SK-N-SH (cell line): ENCODE measurements at regions not wholly inside any gene's neighbourhood (a gene's known extent, or its start where the extent isn't known, plus 50 kb on each side); places are given as distances from the start of the nearest gene placed in this dataset.

ENCODE experiments used
- CTCF ChIA-PET: fragments of 300-600, 350-600 bp; formaldehyde crosslinking; extraction: SDS; loops from one replicate; lab custom pipeline; 2021; lab: Yijun Ruan, JAX
- POLR2A ChIA-PET: fragments of 350-600 bp; sonication (Branson Sonifier 250); formaldehyde crosslinking; extraction: SDS; loops from one replicate; lab custom pipeline; 2020; ENCODE audit warnings: antibody characterized with exemption, inconsistent platforms; lab: Yijun Ruan, JAX
- DNase-seq: peaks from one replicate; pipeline ENCODE4 v3.0.0; 2012
- H2AFZ ChIP-seq: fragments of 200-600 bp; sonication (generic); 2 replicates; pipeline ENCODE4 v1.8.1; 2016; ENCODE audit warnings: antibody characterized with exemption, mild to moderate bottlenecking, low read depth
- H3F3A ChIP-seq: fragments of 200-600 bp; sonication (generic); replicated peaks from 2 replicates; pipeline ENCODE3; 2016; ENCODE audit warnings: antibody characterized with exemption, mild to moderate bottlenecking; ENCODE audit not compliant: insufficient read depth
- H3K27ac ChIP-seq, 2 experiments: fragments of 200-500 bp in 1 of 2; fragments of 200-600 bp in 1 of 2; sonication (Bioruptor generic) in 1 of 2; sonication (generic), shearing (Covaris generic) in 1 of 2; 2 replicates each; pipeline versions ENCODE4 v1.5.1 to v1.6.1; 2014 to 2016; ENCODE audit warnings: low read depth in 2 of 2, inconsistent platforms in 1 of 2, low read length in 1 of 2, mild to moderate bottlenecking in 1 of 2, mixed read lengths in 1 of 2
- H3K27me3 ChIP-seq: fragments of 200-600 bp; sonication (generic), shearing (Covaris generic); 2 replicates; pipeline ENCODE4 v1.6.1; 2016; ENCODE audit warnings: mixed run types; ENCODE audit not compliant: insufficient read depth
- H3K36me3 ChIP-seq, 2 experiments: fragments of 200-500 bp in 1 of 2; fragments of 200-600 bp in 1 of 2; sonication (Bioruptor generic) in 1 of 2; sonication (generic) in 1 of 2; replicated peaks in 1 of 2; 2 replicates each; pipeline versions ENCODE3 to v1.5.1; 2014 to 2016; ENCODE audit warnings: low read length in 1 of 2, mild to moderate bottlenecking in 1 of 2; ENCODE audit not compliant: insufficient read depth in 2 of 2, control insufficient read depth in 1 of 2
- H3K4me1 ChIP-seq, 2 experiments: fragments of 200-500 bp in 1 of 2; fragments of 200-600 bp in 1 of 2; sonication (Bioruptor generic) in 1 of 2; sonication (generic), shearing (Covaris generic) in 1 of 2; 2 replicates each; pipeline versions ENCODE4 v1.5.1 to v1.6.1; 2014 to 2016; ENCODE audit warnings: low read depth in 1 of 2, low read length in 1 of 2, mixed run types in 1 of 2; ENCODE audit not compliant: insufficient read depth in 2 of 2, control insufficient read depth in 1 of 2
- H3K4me2 ChIP-seq: fragments of 200-600 bp; sonication (generic), shearing (Covaris generic); 2 replicates; pipeline ENCODE4 v1.6.1; 2017; ENCODE audit warnings: mixed run types
- H3K4me3 ChIP-seq, 2 experiments: fragments of 200-500 bp in 1 of 2; fragments of 200-600 bp in 1 of 2; sonication (Bioruptor generic) in 1 of 2; sonication (generic), shearing (Covaris generic) in 1 of 2; 2 replicates each; pipeline versions ENCODE4 v1.5.1 to v1.8.1; 2014 to 2016; ENCODE audit warnings: low read depth in 2 of 2, inconsistent platforms in 1 of 2, low read length in 1 of 2, mild to moderate bottlenecking in 1 of 2, mixed read lengths in 1 of 2, moderate library complexity in 1 of 2
- H3K79me2 ChIP-seq: fragments of 200-600 bp; sonication (generic); 2 replicates; pipeline ENCODE4 v1.8.1; 2017; ENCODE audit warnings: mild to moderate bottlenecking; ENCODE audit not compliant: insufficient read depth
- H3K9ac ChIP-seq: fragments of 200-600 bp; sonication (generic); 2 replicates; pipeline ENCODE4 v1.6.1; 2017; ENCODE audit warnings: mixed run types
- H3K9me2 ChIP-seq: fragments of 200-600 bp; sonication (generic); 2 replicates; pipeline ENCODE4 v1.6.1; 2017; ENCODE audit warnings: mixed run types
- H3K9me3 ChIP-seq: fragments of 200-600 bp; sonication (generic); 2 replicates; pipeline ENCODE4 v1.6.1; 2017; ENCODE audit warnings: mixed run types, mild to moderate bottlenecking, moderate library complexity
- H4K20me1 ChIP-seq: fragments of 200-600 bp; sonication (generic); 2 replicates; pipeline ENCODE4 v1.6.1; 2017; ENCODE audit warnings: mild to moderate bottlenecking, mixed run types; ENCODE audit not compliant: insufficient read depth
- CHD2 ChIP-seq: fragments of 150-350 bp; IDR thresholded peaks from 2 replicates; pipeline ENCODE4 v1.6.1; 2018; ENCODE audit warnings: low read length; ENCODE audit not compliant: partially characterized antibody
- ELF1 ChIP-seq: IDR thresholded peaks from 2 replicates; pipeline ENCODE4 v1.4.0; 2012
- GATA2 ChIP-seq: sonication (generic); formaldehyde crosslinking; IDR thresholded peaks from 2 replicates; pipeline ENCODE4 v1.5.0; 2020; ENCODE audit warnings: mild to moderate bottlenecking, missing genetic modification reagents
- MEF2A ChIP-seq: IDR thresholded peaks from 2 replicates; pipeline ENCODE4 v1.4.0; 2012; ENCODE audit warnings: low read depth, borderline replicate concordance
- NFIC ChIP-seq: IDR thresholded peaks from 2 replicates; pipeline ENCODE4 v1.4.0; 2012; ENCODE audit warnings: borderline replicate concordance
- RFX5 ChIP-seq: IDR thresholded peaks from 2 replicates; pipeline ENCODE4 v1.6.1; 2012; ENCODE audit warnings: mild to moderate bottlenecking, improper control_type of control experiment, low read length
- TEAD4 ChIP-seq: IDR thresholded peaks from 2 replicates; pipeline ENCODE4 v1.4.0; 2012; ENCODE audit warnings: mild to moderate bottlenecking, borderline replicate concordance; ENCODE audit not compliant: insufficient read depth
- YY1 ChIP-seq: IDR thresholded peaks from 2 replicates; pipeline ENCODE4 v1.4.0; 2012; ENCODE audit warnings: low read depth, mild to moderate bottlenecking
- WGBS: methylation state at CpG from one replicate; pipeline ENCODE4 v1.1.6; 2017; ENCODE audit warnings: low lambda C conversion rate; 5-methylcytosine and 5-hydroxymethylcytosine counted together
- TF ChIP-seq, protein P1 (sequence below): IDR thresholded peaks from 2 replicates; pipeline ENCODE4 v1.4.0; 2012; ENCODE audit warnings: low read depth, borderline replicate concordance
- TF ChIP-seq, protein P2 (sequence below): fragments of 150-350 bp; IDR thresholded peaks from 2 replicates; pipeline ENCODE4 v1.6.1; 2016; ENCODE audit warnings: mild to moderate bottlenecking, low read depth, low read length
- TF ChIP-seq, protein P3 (sequence below): IDR thresholded peaks from 2 replicates; pipeline ENCODE4 v1.6.1; 2012; ENCODE audit warnings: mild to moderate bottlenecking, low read depth, low read length, moderate library complexity
- TF ChIP-seq, protein P4 (sequence below): fragments of 200-600 bp; sonication (generic); IDR thresholded peaks from 2 replicates; pipeline ENCODE4 v1.6.1; 2017; ENCODE audit warnings: antibody characterized with exemption, mild to moderate bottlenecking, moderate library complexity

DNA sequence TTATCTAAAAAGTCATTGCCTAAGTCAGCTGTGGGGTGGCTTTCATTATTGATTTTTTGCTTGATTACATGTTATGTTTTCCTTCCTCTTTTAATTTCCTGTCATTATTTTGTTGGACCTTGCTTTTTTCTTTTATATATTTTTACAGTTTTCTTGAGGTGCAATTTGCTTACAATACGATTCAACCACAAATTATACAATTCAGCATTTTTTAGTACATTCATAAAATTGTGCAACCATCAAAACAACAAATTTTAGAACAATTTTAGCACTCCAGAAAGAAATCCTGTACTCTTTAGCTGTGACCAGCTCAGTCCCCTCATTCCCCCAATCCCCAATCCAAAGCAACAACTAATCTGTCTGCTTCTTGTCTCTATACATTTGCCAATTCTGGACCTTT, 608.9 kb downstream of the C6orf118 start:
- H3K4me1 ChIP-seq = no peaks in the 10 kb centered on the region
- no peaks in the 10 kb centered on the region for H3K36me3 ChIP-seq
- H3K4me3 ChIP-seq = no peak overlapping the region
- ChIA-PET CTCF (no interaction called here), POLR2A (no interaction called here)
- no peak for TF ChIP-seq TEAD4
- TF ChIP-seq, protein P1, sequence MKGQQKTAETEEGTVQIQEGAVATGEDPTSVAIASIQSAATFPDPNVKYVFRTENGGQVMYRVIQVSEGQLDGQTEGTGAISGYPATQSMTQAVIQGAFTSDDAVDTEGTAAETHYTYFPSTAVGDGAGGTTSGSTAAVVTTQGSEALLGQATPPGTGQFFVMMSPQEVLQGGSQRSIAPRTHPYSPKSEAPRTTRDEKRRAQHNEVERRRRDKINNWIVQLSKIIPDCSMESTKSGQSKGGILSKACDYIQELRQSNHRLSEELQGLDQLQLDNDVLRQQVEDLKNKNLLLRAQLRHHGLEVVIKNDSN = no peak
- TF ChIP-seq, protein P2, sequence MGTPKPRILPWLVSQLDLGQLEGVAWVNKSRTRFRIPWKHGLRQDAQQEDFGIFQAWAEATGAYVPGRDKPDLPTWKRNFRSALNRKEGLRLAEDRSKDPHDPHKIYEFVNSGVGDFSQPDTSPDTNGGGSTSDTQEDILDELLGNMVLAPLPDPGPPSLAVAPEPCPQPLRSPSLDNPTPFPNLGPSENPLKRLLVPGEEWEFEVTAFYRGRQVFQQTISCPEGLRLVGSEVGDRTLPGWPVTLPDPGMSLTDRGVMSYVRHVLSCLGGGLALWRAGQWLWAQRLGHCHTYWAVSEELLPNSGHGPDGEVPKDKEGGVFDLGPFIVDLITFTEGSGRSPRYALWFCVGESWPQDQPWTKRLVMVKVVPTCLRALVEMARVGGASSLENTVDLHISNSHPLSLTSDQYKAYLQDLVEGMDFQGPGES = no peak
- TF ChIP-seq GATA2 (CRISPR knock-in tag) = no peak
- no peak for TF ChIP-seq ELF1
- TF ChIP-seq RFX5 = no peak
- no peak for TF ChIP-seq MEF2A
- no peak for TF ChIP-seq NFIC
- no peak for TF ChIP-seq CHD2
- TF ChIP-seq, protein P3, sequence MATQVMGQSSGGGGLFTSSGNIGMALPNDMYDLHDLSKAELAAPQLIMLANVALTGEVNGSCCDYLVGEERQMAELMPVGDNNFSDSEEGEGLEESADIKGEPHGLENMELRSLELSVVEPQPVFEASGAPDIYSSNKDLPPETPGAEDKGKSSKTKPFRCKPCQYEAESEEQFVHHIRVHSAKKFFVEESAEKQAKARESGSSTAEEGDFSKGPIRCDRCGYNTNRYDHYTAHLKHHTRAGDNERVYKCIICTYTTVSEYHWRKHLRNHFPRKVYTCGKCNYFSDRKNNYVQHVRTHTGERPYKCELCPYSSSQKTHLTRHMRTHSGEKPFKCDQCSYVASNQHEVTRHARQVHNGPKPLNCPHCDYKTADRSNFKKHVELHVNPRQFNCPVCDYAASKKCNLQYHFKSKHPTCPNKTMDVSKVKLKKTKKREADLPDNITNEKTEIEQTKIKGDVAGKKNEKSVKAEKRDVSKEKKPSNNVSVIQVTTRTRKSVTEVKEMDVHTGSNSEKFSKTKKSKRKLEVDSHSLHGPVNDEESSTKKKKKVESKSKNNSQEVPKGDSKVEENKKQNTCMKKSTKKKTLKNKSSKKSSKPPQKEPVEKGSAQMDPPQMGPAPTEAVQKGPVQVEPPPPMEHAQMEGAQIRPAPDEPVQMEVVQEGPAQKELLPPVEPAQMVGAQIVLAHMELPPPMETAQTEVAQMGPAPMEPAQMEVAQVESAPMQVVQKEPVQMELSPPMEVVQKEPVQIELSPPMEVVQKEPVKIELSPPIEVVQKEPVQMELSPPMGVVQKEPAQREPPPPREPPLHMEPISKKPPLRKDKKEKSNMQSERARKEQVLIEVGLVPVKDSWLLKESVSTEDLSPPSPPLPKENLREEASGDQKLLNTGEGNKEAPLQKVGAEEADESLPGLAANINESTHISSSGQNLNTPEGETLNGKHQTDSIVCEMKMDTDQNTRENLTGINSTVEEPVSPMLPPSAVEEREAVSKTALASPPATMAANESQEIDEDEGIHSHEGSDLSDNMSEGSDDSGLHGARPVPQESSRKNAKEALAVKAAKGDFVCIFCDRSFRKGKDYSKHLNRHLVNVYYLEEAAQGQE = no peak
- no peak for TF ChIP-seq YY1
- TF ChIP-seq, protein P4, sequence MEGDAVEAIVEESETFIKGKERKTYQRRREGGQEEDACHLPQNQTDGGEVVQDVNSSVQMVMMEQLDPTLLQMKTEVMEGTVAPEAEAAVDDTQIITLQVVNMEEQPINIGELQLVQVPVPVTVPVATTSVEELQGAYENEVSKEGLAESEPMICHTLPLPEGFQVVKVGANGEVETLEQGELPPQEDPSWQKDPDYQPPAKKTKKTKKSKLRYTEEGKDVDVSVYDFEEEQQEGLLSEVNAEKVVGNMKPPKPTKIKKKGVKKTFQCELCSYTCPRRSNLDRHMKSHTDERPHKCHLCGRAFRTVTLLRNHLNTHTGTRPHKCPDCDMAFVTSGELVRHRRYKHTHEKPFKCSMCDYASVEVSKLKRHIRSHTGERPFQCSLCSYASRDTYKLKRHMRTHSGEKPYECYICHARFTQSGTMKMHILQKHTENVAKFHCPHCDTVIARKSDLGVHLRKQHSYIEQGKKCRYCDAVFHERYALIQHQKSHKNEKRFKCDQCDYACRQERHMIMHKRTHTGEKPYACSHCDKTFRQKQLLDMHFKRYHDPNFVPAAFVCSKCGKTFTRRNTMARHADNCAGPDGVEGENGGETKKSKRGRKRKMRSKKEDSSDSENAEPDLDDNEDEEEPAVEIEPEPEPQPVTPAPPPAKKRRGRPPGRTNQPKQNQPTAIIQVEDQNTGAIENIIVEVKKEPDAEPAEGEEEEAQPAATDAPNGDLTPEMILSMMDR = no peak
- H3F3A ChIP-seq = no peaks in the 10 kb centered on the region
- 0 out of 2 replicates have a peak, but pooled peaks cover 4% of the 10 kb centered on the region for H3K9me3 ChIP-seq
- 3% methylated on average over 1 of the region's 1 CpG for WGBS
- H3K9ac ChIP-seq = no peak overlapping the region
- H3K79me2 ChIP-seq = no peaks in the 10 kb centered on the region
- H2AFZ ChIP-seq = no peak overlapping the region
- no peaks in the 10 kb centered on the region for H4K20me1 ChIP-seq
- no peak for DNase-seq
- no peak overlapping the region for H3K27ac ChIP-seq
- no peaks in the 10 kb centered on the region for H3K9me2 ChIP-seq
- no peaks in the 10 kb centered on the region for H3K27me3 ChIP-seq
- no peak overlapping the region for H3K4me2 ChIP-seq
